ENCODE measurements at regions not wholly inside any gene's neighbourhood (a gene's known extent, or its start where the extent isn't known, plus 50 kb on each side); places are given as distances from the start of the nearest gene placed in this dataset.
"Not testable (repeated sequence)": the region's sequence is repeated elsewhere in the genome, so short reads cannot be mapped to it uniquely, and the experiment has no call there.

GRCh38 chr4:141464366-141464765 is 172.0 kb upstream of the IL15 start:
- DNase-seq, result no peak

- DNase-seq, result no peak
These were observed 171.2 kb upstream of the IL15 start for GRCh38 chr4:141465171-141465570.

- no peak for DNase-seq
These were observed 169.2 kb upstream of the IL15 start for GRCh38 chr4:141467225-141467624.

- DNase-seq, result no peak
These were observed 167.0 kb upstream of the IL15 start for GRCh38 chr4:141469392-141469791.

- DNase-seq, result no peak
These were observed 163.3 kb upstream of the IL15 start for GRCh38 chr4:141473026-141473540.

GRCh38 chr4:141473952-141474351 is 162.4 kb upstream of the IL15 start:
- DNase-seq, result no peak

- no peak for DNase-seq
These were observed 155.4 kb upstream of the IL15 start for GRCh38 chr4:141480950-141481349.

GRCh38 chr4:141484298-141484697 is 152.1 kb upstream of the IL15 start:
- DNase-seq, result not testable (repeated sequence)

- DNase-seq, result no peak
These were observed 149.9 kb upstream of the IL15 start for GRCh38 chr4:141486375-141486997.

GRCh38 chr4:141497627-141498026 is 138.8 kb upstream of the IL15 start:
- no peak for DNase-seq

GRCh38 chr4:141499261-141499853 is 137.0 kb upstream of the IL15 start:
- no peak for DNase-seq

GRCh38 chr4:141501395-141501794 is 135.0 kb upstream of the IL15 start:
- no peak for DNase-seq

- no peak for DNase-seq
These were observed 134.5 kb upstream of the IL15 start for GRCh38 chr4:141501931-141502330.

GRCh38 chr4:141502755-141503154 is 133.6 kb upstream of the IL15 start:
- no peak for DNase-seq

GRCh38 chr4:141503260-141503659 is 133.1 kb upstream of the IL15 start:
- no peak for DNase-seq

- DNase-seq, result no peak
These were observed 125.3 kb upstream of the IL15 start for GRCh38 chr4:141511055-141511454.

- no peak for DNase-seq
These were observed 122.5 kb upstream of the IL15 start for GRCh38 chr4:141513866-141514265.

GRCh38 chr4:141518222-141518621 is 118.2 kb upstream of the IL15 start:
- DNase-seq, result no peak

- DNase-seq, result no peak
These were observed 112.3 kb upstream of the IL15 start for GRCh38 chr4:141524116-141524515.

GRCh38 chr4:141524841-141525240 is 111.5 kb upstream of the IL15 start:
- DNase-seq, result no peak

GRCh38 chr4:141530627-141531026 is 105.8 kb upstream of the IL15 start:
- DNase-seq, result no peak

- DNase-seq, result no peak
These were observed 101.4 kb upstream of the IL15 start for GRCh38 chr4:141534985-141535384.

GRCh38 chr4:141538001-141538400 is 98.4 kb upstream of the IL15 start:
- no peak for DNase-seq

GRCh38 chr4:141540643-141541042 is 95.7 kb upstream of the IL15 start:
- no peak for DNase-seq

GRCh38 chr4:141541851-141542250 is 94.5 kb upstream of the IL15 start:
- DNase-seq, result no peak
